Endothelial cell of umbilical vein (primary cell): ENCODE measurements at regions not wholly inside any gene's neighbourhood (a gene's known extent, or its start where the extent isn't known, plus 50 kb on each side); places are given as distances from the start of the nearest gene placed in this dataset.

Source experiments
- BruUV-seq: library from RNA; stranded (reverse); fragments of 400-500 nt; replicated peaks from 2 replicates; lab custom pipeline; 2021; lab: Mats Ljungman, UMichigan
- CTCF ChIA-PET: fragments of 300-600, 350-600 bp; sonication (Branson Sonifier 250); formaldehyde crosslinking; loops from one replicate; lab custom pipeline; 2021; ENCODE audit warnings: antibody characterized with exemption, inconsistent platforms; lab: Charles Lee
- POLR2A ChIA-PET: fragments of 300-600, 350-600 bp; sonication (Branson Sonifier 250); formaldehyde crosslinking; loops from one replicate; lab custom pipeline; 2021; ENCODE audit warnings: antibody characterized with exemption, inconsistent platforms; lab: Charles Lee
- DNase-seq: peaks from one replicate; pipeline ENCODE4 v3.0.0-alpha.2; 2011; ENCODE audit warnings: low read depth, low spot score
- FAIRE-seq: peaks from 2 replicates; lab custom pipeline; 2011; peaks lifted over from hg19 to GRCh38; lab: Jason Lieb, UNC
- H2AFZ ChIP-seq: 2 replicates; pipeline ENCODE4 v1.6.0; 2012; ENCODE audit warnings: low read depth, low read length, control low read depth, inconsistent platforms
- H3K27ac ChIP-seq: 2 replicates; pipeline ENCODE4 v1.5.1; 2011; ENCODE audit warnings: low read depth, mild to moderate bottlenecking, control low read depth, low read length, moderate library complexity; ENCODE audit not compliant: insufficient read depth
- H3K27me3 ChIP-seq, 2 experiments: 2 replicates each; pipeline versions ENCODE4 v1.6.0 to v1.6.1; 2011; ENCODE audit warnings: low read length in 2 of 2, mixed read lengths in 1 of 2; ENCODE audit not compliant: control insufficient read depth in 2 of 2, insufficient read depth in 2 of 2
- H3K36me3 ChIP-seq, 2 experiments: 2 replicates in 1 of 2; 3 replicates in 1 of 2; pipeline ENCODE4 v1.5.1; 2011; ENCODE audit warnings: low read length in 2 of 2, mild to moderate bottlenecking in 1 of 2, moderate library complexity in 1 of 2; ENCODE audit not compliant: control insufficient read depth in 2 of 2, insufficient read depth in 2 of 2; ENCODE audit errors: extremely low read depth in 1 of 2
- H3K4me1 ChIP-seq: 3 replicates; pipeline ENCODE4 v1.5.1; 2011; ENCODE audit warnings: mild to moderate bottlenecking, low read length; ENCODE audit not compliant: control insufficient read depth, insufficient read depth; ENCODE audit errors: extremely low read depth
- H3K4me2 ChIP-seq: 2 replicates; pipeline ENCODE4 v1.6.1; 2011; ENCODE audit warnings: low read length, control low read depth, mixed read lengths; ENCODE audit not compliant: insufficient read depth
- H3K4me3 ChIP-seq, 3 experiments: fragments of 200-600 bp in 1 of 3; sonication (generic), shearing (Covaris generic) in 1 of 3; replicated peaks in 1 of 3; 2 replicates each; pipeline ENCODE4 v1.5.1; 2011 to 2016; ENCODE audit warnings: control low read depth in 3 of 3, low read length in 3 of 3, mild to moderate bottlenecking in 2 of 3, inconsistent platforms in 1 of 3, low read depth in 1 of 3, moderate library complexity in 1 of 3; ENCODE audit not compliant: insufficient read depth in 1 of 3
- H3K79me2 ChIP-seq: 2 replicates; pipeline ENCODE4 v1.6.0; 2012; ENCODE audit warnings: low read length, inconsistent platforms; ENCODE audit not compliant: control insufficient read depth, insufficient read depth
- H3K9ac ChIP-seq: replicated peaks from 2 replicates; pipeline ENCODE3; 2011; ENCODE audit warnings: low read length, control low read depth; ENCODE audit not compliant: insufficient read depth; ENCODE audit errors: extremely low read depth
- H3K9me1 ChIP-seq: replicated peaks from 3 replicates; pipeline ENCODE4 v1.6.0; 2011; ENCODE audit warnings: mild to moderate bottlenecking, low read length; ENCODE audit not compliant: control insufficient read depth, insufficient read depth; ENCODE audit errors: extremely low read depth
- H3K9me3 ChIP-seq: replicated peaks from 2 replicates; pipeline ENCODE4 v1.5.1; 2012; ENCODE audit warnings: low read length, inconsistent platforms; ENCODE audit not compliant: control insufficient read depth, insufficient read depth
- H4K20me1 ChIP-seq: replicated peaks from 2 replicates; pipeline ENCODE3; 2011; ENCODE audit warnings: mild to moderate bottlenecking, low read length; ENCODE audit not compliant: control insufficient read depth, insufficient read depth; ENCODE audit errors: extremely low read depth
- EZH2 ChIP-seq: IDR thresholded peaks from 2 replicates; pipeline ENCODE4 v1.6.1; 2012; ENCODE audit warnings: borderline replicate concordance, low read depth, mild to moderate bottlenecking, moderate library complexity, low read length, inconsistent platforms; ENCODE audit not compliant: severe bottlenecking
- FOS ChIP-seq: IDR thresholded peaks from 2 replicates; pipeline ENCODE4 v1.6.1; 2011; ENCODE audit warnings: mild to moderate bottlenecking, low read length, moderate library complexity, borderline replicate concordance; ENCODE audit not compliant: insufficient read depth
- GATA2 ChIP-seq: IDR thresholded peaks from 2 replicates; pipeline ENCODE4 v1.7.0; 2011; ENCODE audit warnings: low read depth, mild to moderate bottlenecking, moderate library complexity, mixed read lengths, low read length; ENCODE audit not compliant: insufficient read length, insufficient read depth
- JUN ChIP-seq: IDR thresholded peaks from 2 replicates; pipeline ENCODE4 v1.6.1; 2011; ENCODE audit warnings: borderline replicate concordance, low read depth; ENCODE audit not compliant: insufficient read length, insufficient read depth
- MAX ChIP-seq: IDR thresholded peaks from 2 replicates; pipeline ENCODE4 v1.6.1; 2011; ENCODE audit not compliant: insufficient read depth, insufficient read length
- MYC ChIP-seq: IDR thresholded peaks from one replicate; pipeline ENCODE4 v1.6.1; 2011; ENCODE audit warnings: mild to moderate bottlenecking, low read depth, low read length
- POLR2A ChIP-seq: IDR thresholded peaks from 2 replicates; pipeline ENCODE4 v1.6.1; 2012; ENCODE audit warnings: low read depth, mild to moderate bottlenecking, control low read depth, low read length
- POLR2AphosphoS5 ChIP-seq: IDR thresholded peaks from 2 replicates; pipeline ENCODE4 v1.6.1; 2012; ENCODE audit warnings: low read depth, mild to moderate bottlenecking, control low read depth, low read length, moderate library complexity; ENCODE audit not compliant: insufficient read depth
- dilution Hi-C: fragments of 300-500 bp; cut with MboI; formaldehyde crosslinking; loops from one replicate; pipeline ENCODE4 v1.15.0; 2019; ENCODE audit warnings: low sequenced_read_pairs; ENCODE audit not compliant: extremely low pct_ligation_motif_present
- intact Hi-C: fragments of 100-400 bp; cut with micrococcal nuclease; formaldehyde crosslinking; loops from one replicate; pipeline ENCODE4 v1.10.0; 2022
- TF ChIP-seq, protein P1 (sequence below), 2 donors: IDR thresholded peaks; 1 replicate in 1 of 2; 2 replicates in 1 of 2; pipeline ENCODE4 v1.5.1; 2011; ENCODE audit warnings: low read length in 2 of 2, mild to moderate bottlenecking in 2 of 2, moderate library complexity in 2 of 2, control low read depth in 1 of 2, inconsistent platforms in 1 of 2, low read depth in 1 of 2; ENCODE audit not compliant: insufficient read depth in 1 of 2; ENCODE audit errors: extremely low read depth in 1 of 2

DNA sequence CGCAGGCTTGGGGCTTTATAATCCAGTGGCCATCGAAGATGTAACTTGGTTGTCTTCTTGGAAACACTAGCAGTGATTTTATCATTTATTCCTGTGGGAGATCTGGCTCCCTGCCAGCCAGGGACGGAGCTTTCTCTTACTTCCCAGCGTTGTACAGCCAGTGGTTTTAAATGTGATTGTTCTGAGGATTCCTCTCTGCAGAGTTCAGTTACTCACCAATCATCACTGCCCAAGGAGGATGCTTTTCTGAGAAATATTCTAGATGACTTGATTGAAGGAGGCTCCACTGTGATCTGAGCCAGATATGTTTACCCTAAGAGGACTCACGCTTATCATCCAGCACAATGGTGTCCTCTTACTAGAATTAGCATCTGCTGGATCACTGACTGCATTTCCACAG, 744.3 kb downstream of the RNF144A start:
- DNase-seq (no peak), FAIRE-seq (no peak)
- H2AFZ ChIP-seq, result no peak overlapping the region
- no peak overlapping the region for H3K4me2 ChIP-seq
- H3K79me2 ChIP-seq, result no peaks in the 10 kb centered on the region
- no peak overlapping the region for H3K4me3 ChIP-seq
- no peaks in the 10 kb centered on the region for H3K4me1 ChIP-seq
- H3K9me1 ChIP-seq, result no peaks in the 10 kb centered on the region
- no peaks in the 10 kb centered on the region for H3K36me3 ChIP-seq
- TF ChIP-seq MYC (no peak), GATA2 (no peak), POLR2AphosphoS5 (no peak), JUN (no peak)
- TF ChIP-seq, protein P1, sequence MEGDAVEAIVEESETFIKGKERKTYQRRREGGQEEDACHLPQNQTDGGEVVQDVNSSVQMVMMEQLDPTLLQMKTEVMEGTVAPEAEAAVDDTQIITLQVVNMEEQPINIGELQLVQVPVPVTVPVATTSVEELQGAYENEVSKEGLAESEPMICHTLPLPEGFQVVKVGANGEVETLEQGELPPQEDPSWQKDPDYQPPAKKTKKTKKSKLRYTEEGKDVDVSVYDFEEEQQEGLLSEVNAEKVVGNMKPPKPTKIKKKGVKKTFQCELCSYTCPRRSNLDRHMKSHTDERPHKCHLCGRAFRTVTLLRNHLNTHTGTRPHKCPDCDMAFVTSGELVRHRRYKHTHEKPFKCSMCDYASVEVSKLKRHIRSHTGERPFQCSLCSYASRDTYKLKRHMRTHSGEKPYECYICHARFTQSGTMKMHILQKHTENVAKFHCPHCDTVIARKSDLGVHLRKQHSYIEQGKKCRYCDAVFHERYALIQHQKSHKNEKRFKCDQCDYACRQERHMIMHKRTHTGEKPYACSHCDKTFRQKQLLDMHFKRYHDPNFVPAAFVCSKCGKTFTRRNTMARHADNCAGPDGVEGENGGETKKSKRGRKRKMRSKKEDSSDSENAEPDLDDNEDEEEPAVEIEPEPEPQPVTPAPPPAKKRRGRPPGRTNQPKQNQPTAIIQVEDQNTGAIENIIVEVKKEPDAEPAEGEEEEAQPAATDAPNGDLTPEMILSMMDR (IDR thresholded peaks at IDR 0.05; ENCODE audit: extremely low read depth in 1 of 2, insufficient read depth in 1 of 2, low read depth in 1 of 2, low read length in 2 of 2), result no peak
- no peaks in the 10 kb centered on the region for H3K27me3 ChIP-seq
- no peaks in the 10 kb centered on the region for H4K20me1 ChIP-seq
- no peak overlapping the region for H3K27ac ChIP-seq
- H3K9ac ChIP-seq, result no peak overlapping the region
- BruUV-seq, result no TSS peak
- ChIA-PET CTCF (no interaction called here), POLR2A (no interaction called here)
- peaks cover 5% of the 10 kb centered on the region for H3K9me3 ChIP-seq
- intact Hi-C loops, result no loop called here
- dilution Hi-C loops, result no loop called here

DNA sequence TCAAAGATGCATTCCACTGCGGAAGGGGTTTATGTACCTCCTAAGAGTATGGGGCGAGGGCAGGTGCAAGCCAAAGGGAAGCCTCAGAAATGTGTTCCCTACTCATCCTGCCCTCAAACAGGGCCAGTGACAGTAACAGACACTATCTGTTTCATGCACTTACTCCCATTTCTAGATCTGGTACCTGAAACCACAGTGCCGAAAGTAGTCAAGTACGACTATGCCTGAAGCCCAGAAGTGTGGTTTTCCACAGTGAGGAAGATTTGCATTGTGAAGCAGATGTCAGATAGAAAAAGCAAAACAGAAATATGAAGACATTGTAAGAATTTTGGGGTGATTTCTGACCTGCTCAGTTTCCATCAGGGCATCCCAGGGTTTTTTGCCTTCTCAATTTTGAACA, 748.7 kb downstream of the RNF144A start:
- POLR2A ChIA-PET, result no interaction called here
- H3K9ac ChIP-seq, result no peak overlapping the region
- dilution Hi-C loops, result no loop called here
- H3K4me1 ChIP-seq, result no peaks in the 10 kb centered on the region
- no peak overlapping the region for H3K4me2 ChIP-seq
- no peaks in the 10 kb centered on the region for H3K36me3 ChIP-seq
- H3K9me3 ChIP-seq, result peaks cover 5% of the 10 kb centered on the region
- CTCF ChIA-PET, result no interaction called here
- DNase-seq, result no peak
- H4K20me1 ChIP-seq, result no peaks in the 10 kb centered on the region
- no peak overlapping the region for H3K4me3 ChIP-seq
- H2AFZ ChIP-seq, result no peak overlapping the region
- no TSS peak for BruUV-seq
- H3K27me3 ChIP-seq, result no peaks in the 10 kb centered on the region
- intact Hi-C loops, result no loop called here
- no peaks in the 10 kb centered on the region for H3K79me2 ChIP-seq
- TF ChIP-seq MAX (no peak), POLR2A (no peak), GATA2 (no peak), EZH2 (no peak), POLR2AphosphoS5 (no peak), MYC (no peak), FOS (no peak), JUN (no peak)
- TF ChIP-seq, protein P1 (IDR thresholded peaks at IDR 0.05; ENCODE audit: extremely low read depth in 1 of 2, insufficient read depth in 1 of 2, low read depth in 1 of 2, low read length in 2 of 2), result no peak
- FAIRE-seq, result no peak
- no peaks in the 10 kb centered on the region for H3K9me1 ChIP-seq
- no peak overlapping the region for H3K27ac ChIP-seq
